ENCODE measurements at regions not wholly inside any gene's neighbourhood (a gene's known extent, or its start where the extent isn't known, plus 50 kb on each side); places are given as distances from the start of the nearest gene placed in this dataset.

DNA sequence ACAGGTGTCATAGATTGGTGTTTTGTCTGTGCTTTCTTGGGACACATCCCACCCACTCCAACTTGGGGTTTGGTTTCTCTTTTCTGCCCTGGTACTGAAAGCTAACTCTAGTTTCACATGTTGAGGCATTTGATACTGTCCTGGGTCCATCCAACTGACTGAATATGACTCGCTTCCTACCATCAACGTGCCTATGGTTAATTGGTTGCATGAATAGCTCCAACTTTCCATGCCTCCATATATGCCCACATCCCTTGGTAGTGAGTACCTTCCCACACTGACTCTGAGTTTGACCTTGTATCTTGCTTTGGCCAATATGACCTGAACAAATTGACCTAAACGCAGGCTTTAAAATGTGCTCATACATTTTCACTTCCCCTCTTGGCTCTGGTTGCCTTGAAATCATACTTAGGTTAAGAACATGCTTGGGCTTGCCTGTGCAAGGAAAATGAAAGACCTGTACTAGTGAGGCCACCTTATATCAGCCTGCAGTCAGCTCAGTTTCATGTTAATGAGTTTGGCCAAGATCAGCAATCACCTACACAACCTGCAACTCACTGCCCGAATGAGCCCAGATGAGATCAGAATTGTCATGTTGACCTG is 81.0 kb upstream of the KCNK2 start:
- H3K36me3 ChIP-seq (replicated peaks in 1 of 2; ENCODE audit: control insufficient read depth in 1 of 2, insufficient read depth in 2 of 2, low read length in 2 of 2), result no peaks in the 10 kb centered on the region
- FAIRE-seq (no peak), ATAC-seq (no peak), DNase-seq (ENCODE audit: low spot score) (no peak)
- BruUV-seq (replicated peaks), result no TSS peak
- intact Hi-C loops (cut with micrococcal nuclease; ENCODE audit: unreplicated experiment), result no loop called here
- no peaks in the 10 kb centered on the region for H3K9me3 ChIP-seq (ENCODE audit: low read length)
- ChIA-PET CTCF (ENCODE audit: low intra/inter-chr PET ratio, low total read pairs) (no interaction called here), POLR2A (no interaction called here)
- no peaks in the 10 kb centered on the region for H3K79me2 ChIP-seq (ENCODE audit: insufficient read depth, low read length)
- H3K4me1 ChIP-seq (ENCODE audit: insufficient read depth, low read length), result no peaks in the 10 kb centered on the region
- no peak overlapping the region for H3K4me2 ChIP-seq (ENCODE audit: low read depth, low read length)
- H3K9ac ChIP-seq (ENCODE audit: insufficient read depth, low read depth, low read length), result no peak overlapping the region
- 22% methylated on average over 4 of the region's 4 CpGs for WGBS (ENCODE audit: low lambda C conversion rate)
- in situ Hi-C loops (cut with HindIII; ENCODE audit: extremely low pct_ligation_motif_present, low pct_unique_long_range_greater_than_20kb), result no loop called here
- no peaks in the 10 kb centered on the region for H3K27me3 ChIP-seq (ENCODE audit: control insufficient read depth in 1 of 2, insufficient read depth in 2 of 2, low read length in 2 of 2)
- TF ChIP-seq, protein P1, sequence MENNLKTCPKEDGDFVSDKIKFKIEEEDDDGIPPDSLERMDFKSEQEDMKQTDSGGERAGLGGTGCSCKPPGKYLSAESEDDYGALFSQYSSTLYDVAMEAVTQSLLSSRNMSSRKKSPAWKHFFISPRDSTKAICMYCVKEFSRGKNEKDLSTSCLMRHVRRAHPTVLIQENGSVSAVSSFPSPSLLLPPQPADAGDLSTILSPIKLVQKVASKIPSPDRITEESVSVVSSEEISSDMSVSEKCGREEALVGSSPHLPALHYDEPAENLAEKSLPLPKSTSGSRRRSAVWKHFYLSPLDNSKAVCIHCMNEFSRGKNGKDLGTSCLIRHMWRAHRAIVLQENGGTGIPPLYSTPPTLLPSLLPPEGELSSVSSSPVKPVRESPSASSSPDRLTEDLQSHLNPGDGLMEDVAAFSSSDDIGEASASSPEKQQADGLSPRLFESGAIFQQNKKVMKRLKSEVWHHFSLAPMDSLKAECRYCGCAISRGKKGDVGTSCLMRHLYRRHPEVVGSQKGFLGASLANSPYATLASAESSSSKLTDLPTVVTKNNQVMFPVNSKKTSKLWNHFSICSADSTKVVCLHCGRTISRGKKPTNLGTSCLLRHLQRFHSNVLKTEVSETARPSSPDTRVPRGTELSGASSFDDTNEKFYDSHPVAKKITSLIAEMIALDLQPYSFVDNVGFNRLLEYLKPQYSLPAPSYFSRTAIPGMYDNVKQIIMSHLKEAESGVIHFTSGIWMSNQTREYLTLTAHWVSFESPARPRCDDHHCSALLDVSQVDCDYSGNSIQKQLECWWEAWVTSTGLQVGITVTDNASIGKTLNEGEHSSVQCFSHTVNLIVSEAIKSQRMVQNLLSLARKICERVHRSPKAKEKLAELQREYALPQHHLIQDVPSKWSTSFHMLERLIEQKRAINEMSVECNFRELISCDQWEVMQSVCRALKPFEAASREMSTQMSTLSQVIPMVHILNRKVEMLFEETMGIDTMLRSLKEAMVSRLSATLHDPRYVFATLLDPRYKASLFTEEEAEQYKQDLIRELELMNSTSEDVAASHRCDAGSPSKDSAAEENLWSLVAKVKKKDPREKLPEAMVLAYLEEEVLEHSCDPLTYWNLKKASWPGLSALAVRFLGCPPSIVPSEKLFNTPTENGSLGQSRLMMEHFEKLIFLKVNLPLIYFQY (CRISPR knock-in tag; IDR thresholded peaks at IDR 0.05; ENCODE audit: borderline replicate concordance), result no peak
- TF ChIP-seq ZBTB20 (CRISPR knock-in tag; IDR thresholded peaks at IDR 0.05; ENCODE audit: borderline replicate concordance, low read depth), result no peak
- H4K20me1 ChIP-seq (ENCODE audit: insufficient read depth, low read length), result no peaks in the 10 kb centered on the region
- H3K4me3 ChIP-seq (replicated peaks in 1 of 3; ENCODE audit: insufficient read depth in 1 of 3, low read depth in 2 of 3, low read length in 3 of 3), result no peak overlapping the region
- no peak overlapping the region for H2AFZ ChIP-seq (ENCODE audit: low read length)
- no peak overlapping the region for H3K27ac ChIP-seq (ENCODE audit: extremely low read length, insufficient read depth, low read length)

DNA sequence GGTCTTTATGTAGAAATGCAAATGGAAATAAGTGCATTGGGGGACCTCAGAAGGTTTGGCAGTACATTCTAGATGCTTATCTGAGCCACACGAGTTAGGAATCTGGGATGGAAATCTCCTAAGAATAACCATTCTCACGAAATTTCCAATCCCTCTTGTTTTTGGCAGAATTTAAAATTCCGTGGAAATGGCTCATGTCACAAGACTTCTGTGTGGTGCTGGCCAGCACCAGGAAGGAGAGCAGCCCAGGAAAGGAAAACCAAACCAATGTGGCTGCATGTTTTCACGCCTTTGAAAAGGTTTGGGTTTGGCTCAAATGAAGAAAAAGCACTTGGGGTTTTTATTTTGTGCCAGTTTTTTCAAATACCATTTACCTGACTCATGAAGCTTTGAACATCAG is 80.1 kb upstream of the KCNK2 start:
- Histone ChIP-seq H3K27ac (ENCODE audit: extremely low read length, insufficient read depth, low read length) (no peak overlapping the region), H3K36me3 (replicated peaks in 1 of 2; ENCODE audit: control insufficient read depth in 1 of 2, insufficient read depth in 2 of 2, low read length in 2 of 2) (no peaks in the 10 kb centered on the region), H3K4me2 (ENCODE audit: low read depth, low read length) (no peak overlapping the region), H3K4me1 (ENCODE audit: insufficient read depth, low read length) (no peaks in the 10 kb centered on the region), H3K9me3 (ENCODE audit: low read length) (no peaks in the 10 kb centered on the region), H4K20me1 (ENCODE audit: insufficient read depth, low read length) (no peaks in the 10 kb centered on the region), H3K4me3 (replicated peaks in 1 of 3; ENCODE audit: insufficient read depth in 1 of 3, low read depth in 2 of 3, low read length in 3 of 3) (no peak overlapping the region), H3K79me2 (ENCODE audit: insufficient read depth, low read length) (no peaks in the 10 kb centered on the region), H3K27me3 (ENCODE audit: control insufficient read depth in 1 of 2, insufficient read depth in 2 of 2, low read length in 2 of 2) (no peaks in the 10 kb centered on the region), H3K9ac (ENCODE audit: insufficient read depth, low read depth, low read length) (no peak overlapping the region), H2AFZ (ENCODE audit: low read length) (no peak overlapping the region)
- ATAC-seq (no peak), DNase-seq (ENCODE audit: low spot score) (no peak), FAIRE-seq (no peak)
- no TSS peak for BruUV-seq (replicated peaks)
- intact Hi-C loops (cut with micrococcal nuclease; ENCODE audit: unreplicated experiment), result no loop called here
- ChIA-PET CTCF (ENCODE audit: low intra/inter-chr PET ratio, low total read pairs) (no interaction called here), POLR2A (no interaction called here)
- WGBS (ENCODE audit: low lambda C conversion rate), result 0% methylated on average over 4 of the region's 4 CpGs
- TF ChIP-seq ZNF747 (CRISPR knock-in tag; IDR thresholded peaks at IDR 0.05; ENCODE audit: borderline replicate concordance), result no peak
- no peak for TF ChIP-seq RAD21 (CRISPR knock-in tag; IDR thresholded peaks at IDR 0.05)
- TF ChIP-seq ZC3H4 (CRISPR knock-in tag; IDR thresholded peaks at IDR 0.05; ENCODE audit: borderline replicate concordance), result no peak
- TF ChIP-seq GATAD1 (CRISPR knock-in tag; IDR thresholded peaks at IDR 0.05), result no peak
- TF ChIP-seq, protein P2, sequence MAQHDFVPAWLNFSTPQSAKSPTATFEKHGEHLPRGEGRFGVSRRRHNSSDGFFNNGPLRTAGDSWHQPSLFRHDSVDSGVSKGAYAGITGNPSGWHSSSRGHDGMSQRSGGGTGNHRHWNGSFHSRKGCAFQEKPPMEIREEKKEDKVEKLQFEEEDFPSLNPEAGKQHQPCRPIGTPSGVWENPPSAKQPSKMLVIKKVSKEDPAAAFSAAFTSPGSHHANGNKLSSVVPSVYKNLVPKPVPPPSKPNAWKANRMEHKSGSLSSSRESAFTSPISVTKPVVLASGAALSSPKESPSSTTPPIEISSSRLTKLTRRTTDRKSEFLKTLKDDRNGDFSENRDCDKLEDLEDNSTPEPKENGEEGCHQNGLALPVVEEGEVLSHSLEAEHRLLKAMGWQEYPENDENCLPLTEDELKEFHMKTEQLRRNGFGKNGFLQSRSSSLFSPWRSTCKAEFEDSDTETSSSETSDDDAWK (CRISPR knock-in tag; IDR thresholded peaks at IDR 0.05), result no peak
- no peak for TF ChIP-seq ZNF234 (CRISPR knock-in tag; conservative IDR thresholded peaks at IDR 0.05)
- no peak for TF ChIP-seq THYN1 (CRISPR knock-in tag; IDR thresholded peaks at IDR 0.05; ENCODE audit: borderline replicate concordance, low read depth)
- no peak for TF ChIP-seq DMAP1 (CRISPR knock-in tag; IDR thresholded peaks at IDR 0.05)
- in situ Hi-C loops (cut with HindIII; ENCODE audit: extremely low pct_ligation_motif_present, low pct_unique_long_range_greater_than_20kb), result no loop called here

Measured in HepG2 (cell line).